ENCODE measurements at regions not wholly inside any gene's neighbourhood (a gene's known extent, or its start where the extent isn't known, plus 50 kb on each side); places are given as distances from the start of the nearest gene placed in this dataset.

DNA sequence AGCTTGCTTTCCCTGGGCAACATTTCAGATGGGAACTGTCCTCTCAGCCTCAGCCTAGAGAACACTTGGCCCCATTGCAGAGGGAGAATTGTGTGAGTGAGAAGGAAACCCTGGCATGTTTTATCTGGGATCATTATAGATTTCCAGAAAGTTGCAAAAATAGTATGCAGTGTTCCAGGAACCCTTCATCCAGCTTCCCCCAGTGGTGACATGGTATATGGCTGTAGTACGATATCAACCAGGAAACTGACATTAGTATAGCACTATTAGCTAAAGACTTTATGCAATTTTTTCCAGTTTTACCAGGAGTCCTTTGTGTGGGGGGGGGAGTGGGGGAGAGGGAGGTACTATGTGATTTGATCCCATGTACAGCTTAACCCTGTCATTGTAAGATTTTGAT, 166.2 kb upstream of the KBTBD8 start (continued):
- no peak for TF ChIP-seq CGGBP1 (CRISPR knock-in tag; IDR thresholded peaks at IDR 0.05)
- TF ChIP-seq, protein P1, sequence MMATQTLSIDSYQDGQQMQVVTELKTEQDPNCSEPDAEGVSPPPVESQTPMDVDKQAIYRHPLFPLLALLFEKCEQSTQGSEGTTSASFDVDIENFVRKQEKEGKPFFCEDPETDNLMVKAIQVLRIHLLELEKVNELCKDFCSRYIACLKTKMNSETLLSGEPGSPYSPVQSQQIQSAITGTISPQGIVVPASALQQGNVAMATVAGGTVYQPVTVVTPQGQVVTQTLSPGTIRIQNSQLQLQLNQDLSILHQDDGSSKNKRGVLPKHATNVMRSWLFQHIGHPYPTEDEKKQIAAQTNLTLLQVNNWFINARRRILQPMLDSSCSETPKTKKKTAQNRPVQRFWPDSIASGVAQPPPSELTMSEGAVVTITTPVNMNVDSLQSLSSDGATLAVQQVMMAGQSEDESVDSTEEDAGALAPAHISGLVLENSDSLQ (IDR thresholded peaks at IDR 0.05): no peak

DNA sequence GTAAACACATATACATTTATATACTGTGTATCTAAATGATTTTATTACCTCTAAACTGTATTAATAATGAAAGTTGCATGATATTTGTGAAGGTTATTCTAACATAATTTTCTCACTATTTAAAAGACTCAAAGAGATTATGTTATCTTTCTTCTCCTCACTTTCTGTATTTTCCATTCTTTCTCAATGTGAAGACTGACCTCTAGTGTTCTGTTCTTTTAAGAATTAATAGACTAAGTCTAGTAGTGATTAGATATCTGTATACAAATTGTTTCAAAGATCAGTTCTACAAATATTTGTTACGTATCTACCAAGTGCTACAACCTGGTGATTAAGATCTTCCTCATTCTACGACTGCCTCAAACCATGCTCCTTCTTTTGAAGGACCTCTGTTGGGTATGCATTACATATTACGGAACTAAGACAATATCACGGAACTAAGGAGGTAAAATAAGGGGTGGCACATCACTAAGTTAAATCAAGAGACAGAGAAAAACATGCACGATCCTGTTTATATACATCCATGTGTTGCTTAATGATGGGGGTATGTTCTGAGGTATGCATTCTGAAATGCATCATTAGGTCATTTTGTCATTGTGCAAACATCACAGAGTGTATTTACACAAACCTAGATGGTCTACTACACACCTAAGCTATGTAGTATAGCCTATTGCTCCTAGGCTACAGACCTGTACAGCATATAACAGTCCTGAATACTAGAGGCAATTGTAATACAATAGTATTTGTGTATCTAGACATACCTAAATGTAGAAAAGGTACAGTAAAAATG, 161.5 kb upstream of the KBTBD8 start:
- POLR2A ChIA-PET: no interaction called here
- no TSS peak for BruUV-seq (replicated peaks)

More for the DNA sequence above, 161.5 kb upstream of the KBTBD8 start:
- no peak overlapping the region for H3K27ac ChIP-seq (ENCODE audit: extremely low read depth, low read depth, low read length)
- DNase-seq (ENCODE audit: extremely low read depth in 1 of 4, low spot score in 3 of 4) (no peak), FAIRE-seq (no peak), ATAC-seq (no peak)
- no peaks in the 10 kb centered on the region for H3K79me2 ChIP-seq (ENCODE audit: control insufficient read depth, insufficient read depth, low read length)
- H3K9ac ChIP-seq (ENCODE audit: insufficient read depth in 1 of 2, low read depth in 2 of 2, low read length in 2 of 2): no peak overlapping the region
- CTCF ChIA-PET (ENCODE audit: low intra/inter-chr PET ratio): interaction anchor here (0.8 kb wide), 1 partner anchor 583 kb away, joined by 3 read pairs; no protein-coding TSS in a partner anchor
- no peaks in the 10 kb centered on the region for H3K4me1 ChIP-seq (replicated peaks in 1 of 2; ENCODE audit: control insufficient read depth in 2 of 2, insufficient read depth in 2 of 2, low read length in 2 of 2)
- WGBS (ENCODE audit: insufficient coverage, low coverage, missing lambda C conversion rate): 0% methylated on average over 5 of the region's 5 CpGs
- no peak overlapping the region for H3K4me2 ChIP-seq (ENCODE audit: insufficient read depth, low read length)
- H3K9me3 ChIP-seq (replicated peaks; ENCODE audit: control insufficient read depth, insufficient read depth, low read depth, low read length): no peaks in the 10 kb centered on the region
- H3K27me3 ChIP-seq (ENCODE audit: control insufficient read depth in 2 of 2, insufficient read depth in 2 of 2, low read length in 2 of 2): no peaks in the 10 kb centered on the region
- in situ Hi-C loops (cut with MboI): no loop called here
- intact Hi-C loops (cut with micrococcal nuclease): no loop called here
- no peak overlapping the region for H2AFZ ChIP-seq (ENCODE audit: low read depth, low read length)
- H3K36me3 ChIP-seq (ENCODE audit: control insufficient read depth, insufficient read depth, low read length): no peaks in the 10 kb centered on the region
- no peaks in the 10 kb centered on the region for H3K9me1 ChIP-seq (ENCODE audit: control insufficient read depth, insufficient read depth, low read length)
- H4K20me1 ChIP-seq (replicated peaks; ENCODE audit: control insufficient read depth, insufficient read depth, low read length): no peaks in the 10 kb centered on the region
- TF ChIP-seq, protein P2, sequence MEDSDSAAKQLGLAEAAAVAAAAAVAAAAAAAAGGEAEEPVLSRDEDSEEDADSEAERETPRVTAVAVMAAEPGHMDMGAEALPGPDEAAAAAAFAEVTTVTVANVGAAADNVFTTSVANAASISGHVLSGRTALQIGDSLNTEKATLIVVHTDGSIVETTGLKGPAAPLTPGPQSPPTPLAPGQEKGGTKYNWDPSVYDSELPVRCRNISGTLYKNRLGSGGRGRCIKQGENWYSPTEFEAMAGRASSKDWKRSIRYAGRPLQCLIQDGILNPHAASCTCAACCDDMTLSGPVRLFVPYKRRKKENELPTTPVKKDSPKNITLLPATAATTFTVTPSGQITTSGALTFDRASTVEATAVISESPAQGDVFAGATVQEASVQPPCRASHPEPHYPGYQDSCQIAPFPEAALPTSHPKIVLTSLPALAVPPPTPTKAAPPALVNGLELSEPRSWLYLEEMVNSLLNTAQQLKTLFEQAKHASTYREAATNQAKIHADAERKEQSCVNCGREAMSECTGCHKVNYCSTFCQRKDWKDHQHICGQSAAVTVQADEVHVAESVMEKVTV (CRISPR knock-in tag; IDR thresholded peaks at IDR 0.05): 0 out of 2 replicates have a peak, but pooled peaks have one; percentile 12
- TF ChIP-seq RAD21 (CRISPR knock-in tag; conservative IDR thresholded peaks at IDR 0.05 in 1 of 2, IDR thresholded peaks at IDR 0.05 in 1 of 2) (peak; percentile 21 to 31; a peak in 2 of 4 replicates), ZKSCAN8 (CRISPR knock-in tag; IDR thresholded peaks at IDR 0.05) (no peak)
- TF ChIP-seq, protein P3, sequence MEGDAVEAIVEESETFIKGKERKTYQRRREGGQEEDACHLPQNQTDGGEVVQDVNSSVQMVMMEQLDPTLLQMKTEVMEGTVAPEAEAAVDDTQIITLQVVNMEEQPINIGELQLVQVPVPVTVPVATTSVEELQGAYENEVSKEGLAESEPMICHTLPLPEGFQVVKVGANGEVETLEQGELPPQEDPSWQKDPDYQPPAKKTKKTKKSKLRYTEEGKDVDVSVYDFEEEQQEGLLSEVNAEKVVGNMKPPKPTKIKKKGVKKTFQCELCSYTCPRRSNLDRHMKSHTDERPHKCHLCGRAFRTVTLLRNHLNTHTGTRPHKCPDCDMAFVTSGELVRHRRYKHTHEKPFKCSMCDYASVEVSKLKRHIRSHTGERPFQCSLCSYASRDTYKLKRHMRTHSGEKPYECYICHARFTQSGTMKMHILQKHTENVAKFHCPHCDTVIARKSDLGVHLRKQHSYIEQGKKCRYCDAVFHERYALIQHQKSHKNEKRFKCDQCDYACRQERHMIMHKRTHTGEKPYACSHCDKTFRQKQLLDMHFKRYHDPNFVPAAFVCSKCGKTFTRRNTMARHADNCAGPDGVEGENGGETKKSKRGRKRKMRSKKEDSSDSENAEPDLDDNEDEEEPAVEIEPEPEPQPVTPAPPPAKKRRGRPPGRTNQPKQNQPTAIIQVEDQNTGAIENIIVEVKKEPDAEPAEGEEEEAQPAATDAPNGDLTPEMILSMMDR (IDR thresholded peaks at IDR 0.05 in 2 of 3, conservative IDR thresholded peaks at IDR 0.05 in 1 of 3; ENCODE audit: insufficient read depth in 2 of 3, low read depth in 1 of 3, low read length in 3 of 3): peak in 1 of 3 experiments; percentile 23; a peak in 2 of 6 replicates
- H3K4me3 ChIP-seq: no peak overlapping the region
